HG03139 (cell line): ENCODE measurements at regions not wholly inside any gene's neighbourhood (a gene's known extent, or its start where the extent isn't known, plus 50 kb on each side); places are given as distances from the start of the nearest gene placed in this dataset.
"Not testable (repeated sequence)": the region's sequence is repeated elsewhere in the genome, so short reads cannot be mapped to it uniquely, and the experiment has no call there.

Experiments used
- ATAC-seq: cut with Tn5 transposase; IDR thresholded peaks from one replicate; pipeline ENCODE4 v1.9.1; 2021; ENCODE audit not compliant: unreplicated experiment

GRCh38 chr7:10412422-10413019, 561.2 kb upstream of the PHF14 start:
- ATAC-seq: peak; percentile 82

DNA sequence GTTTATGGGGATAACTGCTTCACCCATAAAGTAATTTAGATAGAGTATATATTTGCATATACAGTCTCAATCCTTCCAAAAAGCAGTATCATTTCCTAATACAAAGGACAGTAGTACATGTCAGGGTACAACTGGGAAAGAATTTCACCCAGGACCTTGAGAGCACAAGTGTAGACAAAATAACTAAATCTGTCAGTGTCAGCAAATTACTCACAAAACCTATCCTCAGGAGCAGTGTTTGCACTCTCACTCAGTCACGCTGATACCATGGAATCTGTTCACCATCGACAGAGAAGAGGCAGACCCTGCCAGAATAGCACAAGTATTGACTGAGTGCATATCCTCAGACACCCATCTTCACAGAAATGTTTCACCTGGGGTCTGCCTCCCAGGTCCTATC, 554.7 kb upstream of the PHF14 start:
- ATAC-seq: no peak

GRCh38 chr7:10429031-10429430, 544.6 kb upstream of the PHF14 start:
- no peak for ATAC-seq

DNA sequence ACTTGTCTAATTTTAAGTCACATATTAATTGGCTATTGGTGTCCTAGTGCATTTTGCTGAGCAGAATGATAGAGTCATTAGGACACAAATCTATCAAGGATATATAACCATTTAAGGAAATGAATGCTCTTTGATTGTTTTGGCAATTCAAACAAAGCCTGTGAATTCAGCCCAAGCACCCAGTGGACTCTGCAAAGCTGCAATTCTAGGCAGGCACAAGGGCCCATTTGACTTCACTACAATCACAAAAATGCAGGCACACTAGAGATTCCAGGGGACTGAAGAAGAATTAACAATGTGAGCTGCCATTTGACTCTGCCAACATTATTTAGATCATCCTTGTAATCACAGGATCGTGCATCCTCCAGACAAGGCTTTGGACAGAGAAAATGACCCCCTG, 544.2 kb upstream of the PHF14 start:
- ATAC-seq: no peak

GRCh38 chr7:10436302-10436701, 537.4 kb upstream of the PHF14 start:
- ATAC-seq: no peak

- no peak for ATAC-seq
Measured at GRCh38 chr7:10439027-10439426, 534.6 kb upstream of the PHF14 start.

GRCh38 chr7:10455936-10456335, 517.7 kb upstream of the PHF14 start:
- no peak for ATAC-seq

DNA sequence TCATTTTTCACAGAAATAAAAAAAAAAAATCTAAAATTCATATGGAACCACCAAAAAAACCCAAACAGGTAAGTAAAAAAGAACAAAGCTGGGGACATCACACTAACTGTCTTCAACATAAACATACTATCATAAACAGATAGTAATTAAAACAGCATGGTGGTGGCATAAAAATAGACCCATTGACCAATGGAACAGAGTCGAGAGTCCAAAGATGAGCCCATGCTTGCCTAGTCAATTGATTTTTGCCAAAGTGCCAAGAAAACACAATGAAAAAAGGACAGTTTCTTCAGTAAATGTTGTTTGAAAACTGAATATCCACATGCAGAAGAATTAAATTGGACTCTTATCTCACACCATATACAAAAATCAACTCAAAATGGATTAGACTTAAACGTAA, 513.2 kb upstream of the PHF14 start:
- ATAC-seq: no peak

DNA sequence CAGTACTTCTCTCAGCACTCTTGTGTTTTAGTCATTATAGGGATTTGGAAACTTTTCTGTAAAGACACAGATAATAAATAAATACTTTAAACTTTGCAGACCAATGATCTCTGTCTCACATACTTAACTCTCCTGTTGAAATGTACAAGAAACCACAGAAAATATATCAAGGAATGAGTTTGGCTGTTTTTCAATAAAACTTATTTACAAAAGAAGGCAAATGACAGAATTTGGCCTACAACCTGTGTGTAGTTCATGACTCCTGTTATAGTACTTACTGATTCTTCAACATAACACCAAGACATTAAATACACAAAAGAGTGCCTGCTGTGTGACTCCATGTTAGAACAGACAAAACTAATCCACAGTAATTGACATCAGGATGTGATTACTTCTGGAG, 510.0 kb upstream of the PHF14 start:
- ATAC-seq: no peak

GRCh38 chr7:10465536-10465935, 508.1 kb upstream of the PHF14 start:
- ATAC-seq: not testable (repeated sequence)

- no peak for ATAC-seq
Measured at GRCh38 chr7:10468908-10469307, 504.8 kb upstream of the PHF14 start.

GRCh38 chr7:10469476-10469875, 504.2 kb upstream of the PHF14 start:
- no peak for ATAC-seq

- no peak for ATAC-seq
Measured at GRCh38 chr7:10471280-10472058, 502.2 kb upstream of the PHF14 start.

DNA sequence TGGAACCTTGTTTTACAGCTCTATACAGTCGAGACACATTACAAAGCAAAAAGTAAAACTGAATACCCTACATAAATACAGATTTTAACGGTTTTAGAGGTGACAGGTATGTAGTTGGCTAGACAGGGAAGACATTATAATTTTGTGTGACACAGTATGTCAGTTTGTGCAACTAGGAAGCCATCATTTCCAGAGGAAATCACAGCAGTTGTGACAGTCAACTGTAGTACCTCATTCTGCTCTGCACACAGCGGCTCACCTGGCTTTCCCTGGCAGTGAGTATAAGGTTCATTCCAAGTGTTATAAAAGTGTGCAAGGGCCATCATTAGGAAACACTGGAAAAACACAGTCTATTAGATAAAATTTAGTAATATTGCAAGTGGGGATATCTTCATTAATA, 501.6 kb upstream of the PHF14 start:
- no peak for ATAC-seq

GRCh38 chr7:10473569-10473968, 500.1 kb upstream of the PHF14 start:
- no peak for ATAC-seq

DNA sequence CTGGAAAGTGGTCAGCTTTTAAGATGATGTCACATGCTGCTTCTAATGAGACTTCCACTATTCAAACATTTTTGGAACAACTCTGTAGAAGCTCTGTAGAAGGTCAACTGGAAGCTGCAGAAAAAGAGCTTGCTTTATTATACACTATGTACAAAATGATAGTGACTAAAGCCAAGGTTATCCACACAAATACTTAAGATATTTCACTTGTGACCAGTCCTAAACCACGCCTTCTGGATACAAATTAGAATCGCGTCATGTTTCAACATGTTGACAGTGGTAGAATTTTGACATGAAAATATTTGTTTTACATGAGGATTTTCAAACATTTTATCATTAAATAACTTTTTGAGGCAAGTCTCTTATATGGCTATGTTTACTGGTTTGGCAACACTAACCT, 499.6 kb upstream of the PHF14 start:
- ATAC-seq: no peak

- no peak for ATAC-seq
Measured at GRCh38 chr7:10475940-10476641, 497.6 kb upstream of the PHF14 start.

GRCh38 chr7:10476642-10477041, 497.0 kb upstream of the PHF14 start:
- ATAC-seq: no peak

- no peak for ATAC-seq
Measured at GRCh38 chr7:10483671-10484070, 490.0 kb upstream of the PHF14 start.

GRCh38 chr7:10484767-10485166, 488.9 kb upstream of the PHF14 start:
- no peak for ATAC-seq

DNA sequence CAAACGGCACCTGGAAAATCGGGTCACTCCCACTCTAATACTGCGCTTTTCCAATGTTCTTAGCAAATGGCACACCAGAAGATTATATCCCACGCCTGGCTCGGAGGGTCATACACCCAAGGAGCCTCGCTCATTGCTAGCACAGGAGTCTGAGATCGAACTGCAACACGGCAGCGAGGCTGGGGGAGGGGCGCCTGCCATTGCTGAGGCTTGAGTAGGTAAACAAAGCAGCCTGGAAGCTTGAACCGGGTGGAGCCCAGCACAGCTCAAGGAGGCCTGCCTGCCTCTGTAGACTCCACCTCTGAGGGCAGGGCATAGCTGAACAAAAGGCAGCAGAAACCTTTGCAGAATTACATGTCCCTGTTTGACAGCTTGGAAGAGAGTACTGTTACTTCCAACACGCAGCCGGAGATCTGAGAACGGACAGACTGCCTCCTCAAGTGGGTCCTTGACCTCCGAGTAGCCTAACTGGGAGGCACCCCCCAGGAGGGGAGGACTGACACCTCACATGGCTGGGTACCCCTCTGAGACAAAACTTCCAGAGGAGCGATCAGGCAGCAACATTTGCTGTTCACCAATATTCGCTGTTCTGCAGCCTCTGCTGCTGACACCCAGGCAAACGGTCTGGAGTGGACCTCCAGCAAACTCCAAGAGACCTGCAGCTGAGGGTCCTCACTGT, 472.3 kb upstream of the PHF14 start:
- ATAC-seq: not testable (repeated sequence)

DNA sequence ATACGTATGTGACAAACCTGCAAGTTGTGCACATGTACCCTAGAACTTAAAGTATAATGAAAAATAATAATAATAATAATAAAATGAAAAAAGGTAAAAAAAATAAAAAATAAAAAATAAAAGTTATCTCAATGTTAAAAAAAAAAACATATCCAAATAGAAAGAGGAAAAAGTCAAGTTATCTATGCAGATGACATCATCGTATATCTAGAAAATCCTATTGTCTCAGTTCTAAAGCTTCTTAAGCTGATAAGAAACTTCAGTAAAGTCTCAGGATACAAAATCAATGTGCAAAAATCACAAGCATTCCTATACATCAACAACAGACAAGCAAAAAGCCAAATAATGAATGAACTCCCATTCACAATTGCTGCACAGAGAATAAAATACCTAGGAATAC, 466.6 kb upstream of the PHF14 start:
- ATAC-seq: no peak
